ENCODE measurements at regions not wholly inside any gene's neighbourhood (a gene's known extent, or its start where the extent isn't known, plus 50 kb on each side); places are given as distances from the start of the nearest gene placed in this dataset.

GRCh38 chr2:18445433-18446320 is 114.8 kb downstream of the RDH14 start:
- peaks cover 7% of the 10 kb centered on the region for H3K27me3 Mint-ChIP-seq (ENCODE audit: low read depth)
- H3K27ac Mint-ChIP-seq = no peak overlapping the region
- H3K36me3 Mint-ChIP-seq (ENCODE audit: low read depth) = no peaks in the 10 kb centered on the region
- no peak for DNase-seq (ENCODE audit: low spot score)
- H3K4me3 Mint-ChIP-seq = no peak overlapping the region
- H3K9me3 Mint-ChIP-seq = no peaks in the 10 kb centered on the region
- no peaks in the 10 kb centered on the region for H3K4me1 Mint-ChIP-seq (ENCODE audit: low read depth)

- no peaks in the 10 kb centered on the region for H3K9me3 Mint-ChIP-seq
- H3K27ac Mint-ChIP-seq = no peak overlapping the region
- no peaks in the 10 kb centered on the region for H3K36me3 Mint-ChIP-seq (ENCODE audit: low read depth)
- peaks cover 7% of the 10 kb centered on the region for H3K27me3 Mint-ChIP-seq (ENCODE audit: low read depth)
- no peak for DNase-seq (ENCODE audit: low spot score)
- no peak overlapping the region for H3K4me3 Mint-ChIP-seq
- H3K4me1 Mint-ChIP-seq (ENCODE audit: low read depth) = no peaks in the 10 kb centered on the region
These were observed 115.6 kb downstream of the RDH14 start for GRCh38 chr2:18444806-18445205.

- no peaks in the 10 kb centered on the region for H3K4me1 Mint-ChIP-seq (ENCODE audit: low read depth)
- no peak overlapping the region for H3K27ac Mint-ChIP-seq
- no peak overlapping the region for H3K4me3 Mint-ChIP-seq
- no peaks in the 10 kb centered on the region for H3K9me3 Mint-ChIP-seq
- no peak for DNase-seq (ENCODE audit: low spot score)
- H3K27me3 Mint-ChIP-seq (ENCODE audit: low read depth) = peaks cover 5% of the 10 kb centered on the region
- H3K36me3 Mint-ChIP-seq (ENCODE audit: low read depth) = no peaks in the 10 kb centered on the region
These were observed 118.9 kb downstream of the RDH14 start for GRCh38 chr2:18441583-18441982.

- Mint-ChIP-seq H3K36me3 (ENCODE audit: low read depth) (no peaks in the 10 kb centered on the region), H3K27me3 (ENCODE audit: low read depth) (peaks cover 5% of the 10 kb centered on the region), H3K9me3 (no peaks in the 10 kb centered on the region), H3K27ac (no peak overlapping the region), H3K4me3 (no peak overlapping the region), H3K4me1 (ENCODE audit: low read depth) (no peaks in the 10 kb centered on the region)
- DNase-seq (ENCODE audit: low spot score) = no peak
These were observed 119.7 kb downstream of the RDH14 start for GRCh38 chr2:18440777-18441176.

GRCh38 chr2:18440141-18440661 is 120.3 kb downstream of the RDH14 start:
- DNase-seq (ENCODE audit: low spot score) = no peak
- no peak overlapping the region for H3K4me3 Mint-ChIP-seq
- no peaks in the 10 kb centered on the region for H3K4me1 Mint-ChIP-seq (ENCODE audit: low read depth)
- no peaks in the 10 kb centered on the region for H3K36me3 Mint-ChIP-seq (ENCODE audit: low read depth)
- H3K9me3 Mint-ChIP-seq = no peaks in the 10 kb centered on the region
- peaks cover 5% of the 10 kb centered on the region for H3K27me3 Mint-ChIP-seq (ENCODE audit: low read depth)
- no peak overlapping the region for H3K27ac Mint-ChIP-seq

- Mint-ChIP-seq H3K9me3 (no peaks in the 10 kb centered on the region), H3K27me3 (ENCODE audit: low read depth) (peaks cover 5% of the 10 kb centered on the region), H3K36me3 (ENCODE audit: low read depth) (no peaks in the 10 kb centered on the region), H3K27ac (no peak overlapping the region), H3K4me1 (ENCODE audit: low read depth) (no peaks in the 10 kb centered on the region), H3K4me3 (no peak overlapping the region)
- no peak for DNase-seq (ENCODE audit: low spot score)
These were observed 120.7 kb downstream of the RDH14 start for GRCh38 chr2:18439716-18440115.

GRCh38 chr2:18437909-18438308 is 122.5 kb downstream of the RDH14 start:
- Mint-ChIP-seq H3K36me3 (ENCODE audit: low read depth) (no peaks in the 10 kb centered on the region), H3K4me1 (ENCODE audit: low read depth) (no peaks in the 10 kb centered on the region), H3K27me3 (ENCODE audit: low read depth) (peaks cover 2% of the 10 kb centered on the region), H3K4me3 (no peak overlapping the region), H3K27ac (no peak overlapping the region), H3K9me3 (no peaks in the 10 kb centered on the region)
- DNase-seq (ENCODE audit: low spot score) = no peak

- no peaks in the 10 kb centered on the region for H3K36me3 Mint-ChIP-seq (ENCODE audit: low read depth)
- H3K4me1 Mint-ChIP-seq (ENCODE audit: low read depth) = no peaks in the 10 kb centered on the region
- H3K27me3 Mint-ChIP-seq (ENCODE audit: low read depth) = no peaks in the 10 kb centered on the region
- no peak overlapping the region for H3K27ac Mint-ChIP-seq
- H3K9me3 Mint-ChIP-seq = no peaks in the 10 kb centered on the region
- DNase-seq (ENCODE audit: low spot score) = no peak
- no peak overlapping the region for H3K4me3 Mint-ChIP-seq
These were observed 123.9 kb downstream of the RDH14 start for GRCh38 chr2:18436503-18437005.

- no peak for DNase-seq (ENCODE audit: low spot score)
These were observed 124.9 kb downstream of the RDH14 start for GRCh38 chr2:18435426-18436037.

GRCh38 chr2:18433872-18434271 is 126.6 kb downstream of the RDH14 start:
- H3K4me3 Mint-ChIP-seq = no peak overlapping the region
- H3K36me3 Mint-ChIP-seq (ENCODE audit: low read depth) = no peaks in the 10 kb centered on the region
- H3K27ac Mint-ChIP-seq = no peak overlapping the region
- DNase-seq (ENCODE audit: low spot score) = no peak
- no peaks in the 10 kb centered on the region for H3K9me3 Mint-ChIP-seq
- no peaks in the 10 kb centered on the region for H3K27me3 Mint-ChIP-seq (ENCODE audit: low read depth)
- H3K4me1 Mint-ChIP-seq (ENCODE audit: low read depth) = no peaks in the 10 kb centered on the region

More at GRCh38 chr2:18435426-18436037, 124.9 kb downstream of the RDH14 start:
- Mint-ChIP-seq H3K36me3 (ENCODE audit: low read depth) (no peaks in the 10 kb centered on the region), H3K4me1 (ENCODE audit: low read depth) (no peaks in the 10 kb centered on the region), H3K27ac (no peak overlapping the region), H3K27me3 (ENCODE audit: low read depth) (no peaks in the 10 kb centered on the region), H3K4me3 (no peak overlapping the region), H3K9me3 (no peaks in the 10 kb centered on the region)

- Mint-ChIP-seq H3K9me3 (no peaks in the 10 kb centered on the region), H3K36me3 (ENCODE audit: low read depth) (no peaks in the 10 kb centered on the region), H3K4me3 (no peak overlapping the region), H3K27ac (no peak overlapping the region), H3K4me1 (ENCODE audit: low read depth) (no peaks in the 10 kb centered on the region), H3K27me3 (ENCODE audit: low read depth) (no peaks in the 10 kb centered on the region)
- DNase-seq (ENCODE audit: low spot score) = no peak
These were observed 127.5 kb downstream of the RDH14 start for GRCh38 chr2:18432999-18433398.

- Mint-ChIP-seq H3K4me1 (ENCODE audit: low read depth) (no peaks in the 10 kb centered on the region), H3K4me3 (no peak overlapping the region), H3K9me3 (no peaks in the 10 kb centered on the region), H3K27ac (no peak overlapping the region), H3K27me3 (ENCODE audit: low read depth) (no peaks in the 10 kb centered on the region), H3K36me3 (ENCODE audit: low read depth) (no peaks in the 10 kb centered on the region)
- no peak for DNase-seq (ENCODE audit: low spot score)
These were observed 129.3 kb downstream of the RDH14 start for GRCh38 chr2:18430996-18431748.

- H3K9me3 Mint-ChIP-seq = no peaks in the 10 kb centered on the region
- H3K27me3 Mint-ChIP-seq (ENCODE audit: low read depth) = no peaks in the 10 kb centered on the region
- no peaks in the 10 kb centered on the region for H3K36me3 Mint-ChIP-seq (ENCODE audit: low read depth)
- H3K27ac Mint-ChIP-seq = no peak overlapping the region
- H3K4me1 Mint-ChIP-seq (ENCODE audit: low read depth) = no peaks in the 10 kb centered on the region
- H3K4me3 Mint-ChIP-seq = no peak overlapping the region
- no peak for DNase-seq (ENCODE audit: low spot score)
These were observed 131.9 kb downstream of the RDH14 start for GRCh38 chr2:18428516-18428915.

- DNase-seq (ENCODE audit: low spot score) = no peak
- no peaks in the 10 kb centered on the region for H3K4me1 Mint-ChIP-seq (ENCODE audit: low read depth)
- H3K27me3 Mint-ChIP-seq (ENCODE audit: low read depth) = no peaks in the 10 kb centered on the region
- H3K36me3 Mint-ChIP-seq (ENCODE audit: low read depth) = no peaks in the 10 kb centered on the region
- H3K27ac Mint-ChIP-seq = no peak overlapping the region
- H3K4me3 Mint-ChIP-seq = no peak overlapping the region
- H3K9me3 Mint-ChIP-seq = no peaks in the 10 kb centered on the region
These were observed 132.7 kb downstream of the RDH14 start for GRCh38 chr2:18427762-18428161.

Data from T-helper 2 cell treated with Interferon-gamma antibody and Interleukin-4, amounts not matched to agents 5 μg/mL and 100 μg/mL, for 36 hours (primary cell).